Gastroesophageal sphincter (tissue), 4 donors: ENCODE measurements at regions not wholly inside any gene's neighbourhood (a gene's known extent, or its start where the extent isn't known, plus 50 kb on each side); places are given as distances from the start of the nearest gene placed in this dataset.

Experiments
- ATAC-seq: fragments of 150-250 bp; one replicate; pipeline ENCODE4 v1.9.1; 2016; ENCODE audit warnings: mild to moderate bottlenecking, moderate library complexity
- H3K27ac ChIP-seq, 4 donors: fragments of 200-600 bp; sonication (generic) in 3 of 4; 1 replicate in 3 of 4; 2 replicates in 1 of 4; pipeline ENCODE4 v1.5.1; 2016 to 2019
- H3K27me3 ChIP-seq: fragments of 200-600 bp; sonication (generic); one replicate; pipeline ENCODE4 v1.5.1; 2019
- H3K36me3 ChIP-seq, 2 donors: fragments of 200-600 bp; sonication (generic); one replicate each; pipeline ENCODE4 v1.5.1; 2019; ENCODE audit warnings: control low read depth in 1 of 2
- H3K4me1 ChIP-seq, 3 donors: fragments of 200-600 bp; sonication (generic); 1 replicate in 2 of 3; 2 replicates in 1 of 3; pipeline ENCODE4 v1.5.1; 2016 to 2019; ENCODE audit warnings: control low read depth in 2 of 3
- H3K4me3 ChIP-seq, 2 donors: fragments of 200-600 bp; sonication (generic); one replicate each; pipeline ENCODE4 v1.5.1; 2019; ENCODE audit warnings: mild to moderate bottlenecking in 1 of 2, moderate library complexity in 1 of 2
- H3K9me3 ChIP-seq, 3 donors: fragments of 200-600 bp; sonication (generic); one replicate each; pipeline ENCODE4 v1.5.1; 2017 to 2019; ENCODE audit warnings: control low read depth in 2 of 3
- CTCF ChIP-seq, 4 experiments: fragments of 200-600 bp in 2 of 4; fragments of 450-650 bp in 2 of 4; sonication (generic) in 1 of 4; IDR thresholded peaks; one replicate each; pipeline ENCODE4 v1.5.1; 2017 to 2019; ENCODE audit warnings: antibody characterized with exemption in 4 of 4, mild to moderate bottlenecking in 2 of 4, moderate library complexity in 2 of 4
- EP300 ChIP-seq: sonication (generic); formaldehyde crosslinking; IDR thresholded peaks from one replicate; pipeline ENCODE4 v1.6.1; 2017; ENCODE audit warnings: antibody characterized with exemption, mild to moderate bottlenecking
- POLR2A ChIP-seq, 2 donors: fragments of 450-650 bp; IDR thresholded peaks; one replicate each; pipeline ENCODE4 v1.6.1; 2017; ENCODE audit warnings: antibody characterized with exemption in 2 of 2, mild to moderate bottlenecking in 2 of 2, moderate library complexity in 1 of 2
- POLR2AphosphoS5 ChIP-seq: sonication (generic); formaldehyde crosslinking; IDR thresholded peaks from one replicate; pipeline ENCODE4 v1.6.1; 2017; ENCODE audit warnings: antibody characterized with exemption
- WGBS, 2 donors: methylation state at CpG; one replicate each; pipeline ENCODE4 v1.1.5; 2018; ENCODE audit warnings: low coverage in 1 of 2; 5-methylcytosine and 5-hydroxymethylcytosine counted together

DNA sequence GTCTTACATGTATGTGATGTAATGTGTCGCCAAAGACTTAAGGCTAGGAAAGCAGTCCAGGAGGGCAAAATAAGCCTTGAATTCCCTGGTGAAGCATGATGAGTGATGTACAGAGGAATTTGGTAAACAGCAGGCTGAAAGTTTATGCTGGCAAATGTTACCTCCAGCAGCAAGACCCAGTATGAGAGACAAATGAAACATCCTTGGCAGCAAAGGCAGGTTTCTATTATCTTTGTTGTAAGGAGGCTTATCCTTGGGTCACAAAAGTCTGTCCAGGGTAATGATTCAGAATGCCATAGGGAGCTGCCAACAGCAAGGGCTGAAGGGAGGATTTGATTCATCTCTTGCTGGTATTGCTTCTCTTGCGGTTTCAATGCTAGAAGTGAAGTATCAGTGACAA, 75.9 kb upstream of the HTR4 start:
- no peak for TF ChIP-seq POLR2AphosphoS5
- TF ChIP-seq CTCF (IDR thresholded peaks at IDR 0.05): no peak
- no peak for TF ChIP-seq POLR2A (IDR thresholded peaks at IDR 0.05)
- TF ChIP-seq EP300: no peak
- H3K27me3 ChIP-seq: no peaks in the 10 kb centered on the region
- H3K4me1 ChIP-seq: peaks cover 0 to 22% (median 5%) of the 10 kb centered on the region in 3 donors
- 30 to 47% methylated on average over 2 of the region's 2 CpGs for WGBS, 2 donors
- H3K4me3 ChIP-seq: no peak overlapping the region
- peak; percentile 9 for ATAC-seq
- H3K9me3 ChIP-seq: no peaks in the 10 kb centered on the region
- H3K27ac ChIP-seq: no peak overlapping the region
- H3K36me3 ChIP-seq: no peaks in the 10 kb centered on the region

- peak; percentile 82 for ATAC-seq
- no peak overlapping the region for H3K27ac ChIP-seq
- H3K4me1 ChIP-seq: peaks cover 0 to 27% (median 5%) of the 10 kb centered on the region in 3 donors
- no peaks in the 10 kb centered on the region for H3K9me3 ChIP-seq
- TF ChIP-seq CTCF (IDR thresholded peaks at IDR 0.05) (peak; percentile 90 to 97 (median 92)), POLR2A (IDR thresholded peaks at IDR 0.05) (no peak), EP300 (no peak), POLR2AphosphoS5 (no peak)
- H3K27me3 ChIP-seq: no peaks in the 10 kb centered on the region
- no peak overlapping the region for H3K4me3 ChIP-seq
- no peaks in the 10 kb centered on the region for H3K36me3 ChIP-seq
- 21 to 36% methylated on average over 12 of the region's 12 CpGs for WGBS, 2 donors
Observed at GRCh38 chr5:148730942-148731898, 76.9 kb upstream of the HTR4 start.

DNA sequence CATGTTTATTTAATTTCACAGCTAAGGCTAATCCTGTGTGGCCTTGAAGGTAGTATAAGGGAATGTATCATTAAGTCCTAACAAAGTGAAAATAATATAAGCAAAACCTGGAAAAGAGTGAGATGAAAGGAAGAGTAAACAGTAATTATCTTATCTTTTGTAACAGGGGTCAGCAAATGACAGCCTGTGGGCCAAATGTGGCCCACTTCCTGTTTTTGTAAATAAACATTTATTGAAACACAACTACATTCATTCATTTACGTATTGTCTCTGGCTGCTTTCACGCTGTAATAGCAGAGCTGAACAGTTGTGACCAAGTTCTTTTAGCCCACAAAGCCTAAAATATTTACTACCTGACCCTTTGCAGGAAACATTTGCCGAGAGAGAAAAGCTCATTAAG, 78.4 kb upstream of the HTR4 start:
- H3K4me1 ChIP-seq: peaks cover 0 to 33% (median 5%) of the 10 kb centered on the region in 3 donors
- H3K27ac ChIP-seq: no peak overlapping the region
- no peaks in the 10 kb centered on the region for H3K9me3 ChIP-seq
- H3K27me3 ChIP-seq: no peaks in the 10 kb centered on the region
- ATAC-seq: no peak
- H3K36me3 ChIP-seq: no peaks in the 10 kb centered on the region
- TF ChIP-seq POLR2AphosphoS5: no peak
- no peak for TF ChIP-seq CTCF (IDR thresholded peaks at IDR 0.05)
- TF ChIP-seq POLR2A (IDR thresholded peaks at IDR 0.05): no peak
- TF ChIP-seq EP300: no peak
- 46 to 60% methylated on average over 3 of the region's 3 CpGs for WGBS, 2 donors
- H3K4me3 ChIP-seq: no peak overlapping the region

GRCh38 chr5:148733601-148734438, 79.5 kb upstream of the HTR4 start:
- no peaks in the 10 kb centered on the region for H3K9me3 ChIP-seq
- no peak overlapping the region for H3K27ac ChIP-seq
- no peak overlapping the region for H3K4me3 ChIP-seq
- TF ChIP-seq POLR2AphosphoS5 (no peak), CTCF (IDR thresholded peaks at IDR 0.05) (peak; percentile 64 to 71 (median 69))
- no peaks in the 10 kb centered on the region for H3K36me3 ChIP-seq
- H3K4me1 ChIP-seq: peaks cover 0 to 33% (median 5%) of the 10 kb centered on the region in 3 donors
- WGBS, 2 donors: 30 to 31% methylated on average over 8 to 11 of the region's 11 CpGs
- H3K27me3 ChIP-seq: no peaks in the 10 kb centered on the region
- ATAC-seq: no peak
